Naive thymus-derived CD8-positive, alpha-beta T cell (primary cell): ENCODE measurements at regions not wholly inside any gene's neighbourhood (a gene's known extent, or its start where the extent isn't known, plus 50 kb on each side); places are given as distances from the start of the nearest gene placed in this dataset.

Experiments used
- ATAC-seq, 2 donors: fragments of 150-1000 bp; cut with Tn5 transposase in 1 of 2; sonication (Bioruptor Pico), chemical (Tn5 transposase) in 1 of 2; 1 replicate in 1 of 2; 2 replicates in 1 of 2; pipeline ENCODE4 v1.10.0; 2021; ENCODE audit warnings: mild to moderate bottlenecking in 2 of 2, moderate library complexity in 2 of 2
- POLR2A ChIA-PET: fragments of 350-600 bp; sonication (Branson Sonifier 250); formaldehyde crosslinking; loops from one replicate; lab custom pipeline; 2021; ENCODE audit warnings: antibody characterized with exemption; lab: Charles Lee
- DNase-seq, 10 donors: peaks; one replicate each; pipeline versions ENCODE4 v3.0.0 to v3.0.0-alpha.2; 2020 to 2022
- H3K27ac Mint-ChIP-seq, 10 donors: one replicate each; pipeline ENCODE4 v1.8.0; 2020 to 2022; ENCODE audit warnings: mild to moderate bottlenecking in 10 of 10, mixed read lengths in 10 of 10, moderate library complexity in 4 of 10, inconsistent platforms in 1 of 10
- H3K27me3 Mint-ChIP-seq, 5 donors: one replicate each; pipeline ENCODE4 v1.8.0; 2021 to 2022; ENCODE audit warnings: mixed read lengths in 5 of 5
- H3K36me3 Mint-ChIP-seq, 3 donors: one replicate each; pipeline ENCODE4 v1.8.0; 2020 to 2022; ENCODE audit warnings: mixed read lengths in 3 of 3, mild to moderate bottlenecking in 2 of 3, inconsistent platforms in 1 of 3
- H3K4me1 Mint-ChIP-seq, 4 donors: one replicate each; pipeline ENCODE4 v1.8.0; 2021 to 2022; ENCODE audit warnings: mixed read lengths in 4 of 4
- H3K4me3 Mint-ChIP-seq, 10 donors: one replicate each; pipeline ENCODE4 v1.8.0; 2020 to 2022; ENCODE audit warnings: mild to moderate bottlenecking in 10 of 10, mixed read lengths in 10 of 10, moderate library complexity in 6 of 10, inconsistent platforms in 1 of 10
- H3K9me3 Mint-ChIP-seq, 9 donors: one replicate each; pipeline ENCODE4 v1.8.0; 2020 to 2022; ENCODE audit warnings: mixed read lengths in 9 of 9, mild to moderate bottlenecking in 3 of 9, inconsistent platforms in 1 of 9, moderate library complexity in 1 of 9

GRCh38 chr12:5204271-5204670 is 160.6 kb downstream of the KCNA5 start:
- POLR2A ChIA-PET = no interaction called here
- peaks cover 0 to 2% (median 0%) of the 10 kb centered on the region in 9 donors for H3K9me3 Mint-ChIP-seq
- DNase-seq (no peak), ATAC-seq (no peak)
- H3K4me3 Mint-ChIP-seq = no peak overlapping the region
- H3K4me1 Mint-ChIP-seq = no peaks in the 10 kb centered on the region
- no peak overlapping the region for H3K27ac Mint-ChIP-seq
- no peaks in the 10 kb centered on the region for H3K36me3 Mint-ChIP-seq
- peaks cover 10 to 20% (median 11%) of the 10 kb centered on the region in 5 donors for H3K27me3 Mint-ChIP-seq

GRCh38 chr12:5204831-5205230 is 161.2 kb downstream of the KCNA5 start:
- no peak for DNase-seq
- POLR2A ChIA-PET = no interaction called here
- Mint-ChIP-seq H3K9me3 (peaks cover 0 to 2% (median 0%) of the 10 kb centered on the region in 9 donors), H3K4me1 (no peaks in the 10 kb centered on the region), H3K4me3 (no peak overlapping the region), H3K27ac (no peak overlapping the region), H3K36me3 (no peaks in the 10 kb centered on the region), H3K27me3 (peaks cover 7 to 15% (median 9%) of the 10 kb centered on the region in 5 donors)
- ATAC-seq = no peak

GRCh38 chr12:5206401-5207175 is 162.9 kb downstream of the KCNA5 start:
- Mint-ChIP-seq H3K4me1 (no peaks in the 10 kb centered on the region), H3K4me3 (no peak overlapping the region), H3K9me3 (peaks cover 0 to 2% (median 0%) of the 10 kb centered on the region in 9 donors), H3K27ac (no peak overlapping the region), H3K36me3 (no peaks in the 10 kb centered on the region), H3K27me3 (peaks cover 0 to 11% (median 8%) of the 10 kb centered on the region in 5 donors)
- no peak for DNase-seq
- no peak for ATAC-seq
- POLR2A ChIA-PET = no interaction called here

GRCh38 chr12:5210179-5210922 is 166.7 kb downstream of the KCNA5 start:
- no peaks in the 10 kb centered on the region for H3K4me1 Mint-ChIP-seq
- POLR2A ChIA-PET = no interaction called here
- H3K36me3 Mint-ChIP-seq = no peaks in the 10 kb centered on the region
- no peak overlapping the region for H3K4me3 Mint-ChIP-seq
- H3K27ac Mint-ChIP-seq = peak overlapping the region in 1 of 10 donors; percentile 46
- H3K27me3 Mint-ChIP-seq = peaks cover 6 to 15% (median 9%) of the 10 kb centered on the region in 5 donors
- ATAC-seq (no peak), DNase-seq (no peak)
- H3K9me3 Mint-ChIP-seq = peaks cover 0 to 2% (median 0%) of the 10 kb centered on the region in 9 donors

- Mint-ChIP-seq H3K27me3 (peaks cover 6 to 16% (median 9%) of the 10 kb centered on the region in 5 donors), H3K27ac (peak overlapping the region in 1 of 10 donors; percentile 46), H3K4me1 (no peaks in the 10 kb centered on the region), H3K4me3 (no peak overlapping the region), H3K36me3 (no peaks in the 10 kb centered on the region), H3K9me3 (peaks cover 0 to 2% (median 0%) of the 10 kb centered on the region in 9 donors)
- DNase-seq (no peak), ATAC-seq (no peak)
- POLR2A ChIA-PET = no interaction called here
These were observed 167.2 kb downstream of the KCNA5 start for GRCh38 chr12:5210923-5211290.

GRCh38 chr12:5213336-5213735 is 169.7 kb downstream of the KCNA5 start:
- no peak for DNase-seq
- peaks cover 2 to 16% (median 9%) of the 10 kb centered on the region in 5 donors for H3K27me3 Mint-ChIP-seq
- POLR2A ChIA-PET = no interaction called here
- no peak overlapping the region for H3K4me3 Mint-ChIP-seq
- no peak for ATAC-seq
- no peaks in the 10 kb centered on the region for H3K9me3 Mint-ChIP-seq
- no peak overlapping the region for H3K27ac Mint-ChIP-seq
- no peaks in the 10 kb centered on the region for H3K36me3 Mint-ChIP-seq
- no peaks in the 10 kb centered on the region for H3K4me1 Mint-ChIP-seq

- no peak overlapping the region for H3K27ac Mint-ChIP-seq
- no peaks in the 10 kb centered on the region for H3K9me3 Mint-ChIP-seq
- ATAC-seq (no peak), DNase-seq (no peak)
- H3K27me3 Mint-ChIP-seq = peaks cover 2 to 16% (median 9%) of the 10 kb centered on the region in 5 donors
- H3K36me3 Mint-ChIP-seq = no peaks in the 10 kb centered on the region
- H3K4me3 Mint-ChIP-seq = no peak overlapping the region
- POLR2A ChIA-PET = no interaction called here
- H3K4me1 Mint-ChIP-seq = no peaks in the 10 kb centered on the region
These were observed 170.3 kb downstream of the KCNA5 start for GRCh38 chr12:5213990-5214389.

GRCh38 chr12:5217936-5218335 is 174.3 kb downstream of the KCNA5 start:
- Mint-ChIP-seq H3K9me3 (no peaks in the 10 kb centered on the region), H3K4me3 (no peak overlapping the region), H3K4me1 (peaks cover 8 to 14% (median 10%) of the 10 kb centered on the region in 4 donors), H3K27me3 (peaks cover 0 to 21% (median 11%) of the 10 kb centered on the region in 5 donors), H3K36me3 (no peaks in the 10 kb centered on the region), H3K27ac (no peak overlapping the region)
- DNase-seq (no peak), ATAC-seq (no peak)
- POLR2A ChIA-PET = no interaction called here

GRCh38 chr12:5220099-5220498 is 176.4 kb downstream of the KCNA5 start:
- Mint-ChIP-seq H3K4me1 (peaks cover 8 to 14% (median 10%) of the 10 kb centered on the region in 4 donors), H3K27me3 (peaks cover 0 to 22% (median 10%) of the 10 kb centered on the region in 5 donors), H3K27ac (no peak overlapping the region), H3K4me3 (no peak overlapping the region), H3K9me3 (no peaks in the 10 kb centered on the region), H3K36me3 (no peaks in the 10 kb centered on the region)
- POLR2A ChIA-PET = no interaction called here
- no peak for ATAC-seq
- no peak for DNase-seq

GRCh38 chr12:5220835-5221234 is 177.2 kb downstream of the KCNA5 start:
- Mint-ChIP-seq H3K27me3 (peaks cover 0 to 20% (median 13%) of the 10 kb centered on the region in 5 donors), H3K36me3 (no peaks in the 10 kb centered on the region), H3K4me3 (no peak overlapping the region), H3K9me3 (no peaks in the 10 kb centered on the region), H3K4me1 (peaks cover 8 to 14% (median 10%) of the 10 kb centered on the region in 4 donors), H3K27ac (peak overlapping the region in 1 of 10 donors; percentile 30)
- ATAC-seq (peak in 1 of 2 donors; percentile 54), DNase-seq (peak in 1 of 10 donors; percentile 4)
- POLR2A ChIA-PET = no interaction called here

GRCh38 chr12:5222011-5222461 is 178.4 kb downstream of the KCNA5 start:
- POLR2A ChIA-PET = no interaction called here
- Mint-ChIP-seq H3K27ac (no peak overlapping the region), H3K36me3 (no peaks in the 10 kb centered on the region), H3K4me1 (peaks cover 8 to 14% (median 10%) of the 10 kb centered on the region in 4 donors), H3K9me3 (no peaks in the 10 kb centered on the region), H3K27me3 (peaks cover 0 to 18% (median 13%) of the 10 kb centered on the region in 5 donors), H3K4me3 (no peak overlapping the region)
- ATAC-seq (no peak), DNase-seq (no peak)

GRCh38 chr12:5222729-5223128 is 179.1 kb downstream of the KCNA5 start:
- Mint-ChIP-seq H3K27me3 (peaks cover 0 to 14% (median 13%) of the 10 kb centered on the region in 5 donors), H3K27ac (no peak overlapping the region), H3K4me3 (no peak overlapping the region), H3K4me1 (peaks cover 8 to 14% (median 10%) of the 10 kb centered on the region in 4 donors), H3K36me3 (no peaks in the 10 kb centered on the region), H3K9me3 (peaks cover 0 to under 1% (median 0%) of the 10 kb centered on the region in 9 donors)
- DNase-seq (no peak), ATAC-seq (no peak)
- POLR2A ChIA-PET = no interaction called here

- ATAC-seq (no peak), DNase-seq (no peak)
- no peak overlapping the region for H3K27ac Mint-ChIP-seq
- peaks cover 0 to 14% (median 13%) of the 10 kb centered on the region in 5 donors for H3K27me3 Mint-ChIP-seq
- no peak overlapping the region for H3K4me3 Mint-ChIP-seq
- peaks cover 8 to 14% (median 10%) of the 10 kb centered on the region in 4 donors for H3K4me1 Mint-ChIP-seq
- H3K36me3 Mint-ChIP-seq = no peaks in the 10 kb centered on the region
- POLR2A ChIA-PET = no interaction called here
- peaks cover 0 to 11% (median 4%) of the 10 kb centered on the region in 9 donors for H3K9me3 Mint-ChIP-seq
These were observed 180.2 kb downstream of the KCNA5 start for GRCh38 chr12:5223881-5224280.
